ENCODE measurements at regions not wholly inside any gene's neighbourhood (a gene's known extent, or its start where the extent isn't known, plus 50 kb on each side); places are given as distances from the start of the nearest gene placed in this dataset.

DNA sequence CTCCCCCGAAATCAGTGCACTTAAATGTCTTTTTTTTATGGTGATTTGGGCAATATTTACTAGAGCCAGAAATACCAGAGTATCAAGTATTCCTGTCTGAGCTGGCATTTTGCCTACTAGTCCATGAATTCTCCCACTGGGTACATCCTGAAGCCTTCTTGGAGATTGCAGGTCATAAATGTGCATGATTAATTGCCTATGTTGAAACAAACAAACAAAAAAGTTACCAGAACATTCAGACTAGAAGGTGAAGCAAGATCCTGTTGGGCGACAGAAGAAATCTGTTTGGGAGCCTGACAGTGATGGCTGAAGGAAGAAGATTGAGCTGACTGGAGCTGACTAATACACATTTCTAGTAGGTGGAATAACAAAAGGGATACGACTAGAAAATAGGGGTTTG is 127.4 kb upstream of the NRIP1 start:
- WGBS (ENCODE audit: extremely low coverage, insufficient read length, low lambda C conversion rate): no CpG with 5 or more reads among the region's 3 CpGs
- Histone ChIP-seq H3K79me2 (ENCODE audit: insufficient read depth, low read length) (no peaks in the 10 kb centered on the region), H4K20me1 (ENCODE audit: control insufficient read depth, insufficient read depth, insufficient read length) (no peaks in the 10 kb centered on the region), H3K23me2 (ENCODE audit: insufficient read length, low read depth, low read length, poor library complexity, severe bottlenecking) (no peaks in the 10 kb centered on the region), H3K14ac (ENCODE audit: insufficient read depth, low read length) (no peak overlapping the region), H3K27me3 (ENCODE audit: insufficient read depth, low read length) (no peaks in the 10 kb centered on the region), H4K8ac (replicated peaks; ENCODE audit: insufficient read length, low read depth, low read length) (no peak overlapping the region), H3K79me1 (ENCODE audit: insufficient read depth, low read depth, low read length, poor library complexity, severe bottlenecking) (no peaks in the 10 kb centered on the region), H3K4me2 (ENCODE audit: insufficient read depth, insufficient read length, low read length) (no peak overlapping the region), H3K9me3 (ENCODE audit: control insufficient read depth, low read depth, low read length) (no peaks in the 10 kb centered on the region), H2BK12ac (ENCODE audit: insufficient read length, low read depth, low read length) (no peak overlapping the region), H2BK20ac (ENCODE audit: low read depth, low read length, poor library complexity, severe bottlenecking) (no peak overlapping the region), H3K18ac (ENCODE audit: insufficient read length, low read depth, low read length) (no peak overlapping the region), H3K9ac (ENCODE audit: extremely low read depth, insufficient read length, low read length) (no peak overlapping the region), H2AFZ (ENCODE audit: low read length) (no peak overlapping the region), H2BK120ac (ENCODE audit: low read depth, low read length, poor library complexity, severe bottlenecking) (no peak overlapping the region), H3K56ac (ENCODE audit: insufficient read length, low read depth, low read length) (no peak overlapping the region), H4K5ac (ENCODE audit: insufficient read length, low read depth, low read length) (no peak overlapping the region), H3K23ac (ENCODE audit: insufficient read length, low read depth, low read length) (no peak overlapping the region), H2BK15ac (ENCODE audit: low read depth, low read length) (no peak overlapping the region), H3K4me1 (ENCODE audit: insufficient read depth, low read length) (no peaks in the 10 kb centered on the region), H2AK5ac (ENCODE audit: insufficient read length, low read length) (no peak overlapping the region), H2BK5ac (ENCODE audit: insufficient read length, low read length) (no peak overlapping the region), H4K91ac (ENCODE audit: insufficient read length, low read depth, low read length) (no peak overlapping the region), H3T11ph (ENCODE audit: low read length) (no peak overlapping the region), H3K27ac (ENCODE audit: insufficient read length, low read depth, low read length) (no peak overlapping the region), H3K4ac (ENCODE audit: low read depth, low read length) (no peak overlapping the region)
- no peak overlapping the region for H3K4me3 Mint-ChIP-seq
- no peak overlapping the region for H3K27ac Mint-ChIP-seq
- DNase-seq: no peak
- no peaks in the 10 kb centered on the region for H3K36me3 Mint-ChIP-seq (ENCODE audit: insufficient read depth in 1 of 3, low read depth in 3 of 3)
- H3K9me3 Mint-ChIP-seq: peaks cover 0 to 3% of the 10 kb centered on the region in 2 experiments; a peak in 1 of 5 replicates
- no peak for TF ChIP-seq CTCF (conservative IDR thresholded peaks at IDR 0.05)
- peaks cover 0 to 7% of the 10 kb centered on the region in 2 experiments; a peak in 2 of 4 replicates for H3K4me1 Mint-ChIP-seq
- no peaks in the 10 kb centered on the region for H3K27me3 Mint-ChIP-seq (ENCODE audit: low read depth)
